Renal pelvis (tissue), 1 donor: ENCODE measurements at regions not wholly inside any gene's neighbourhood (a gene's known extent, or its start where the extent isn't known, plus 50 kb on each side); places are given as distances from the start of the nearest gene placed in this dataset.
"Not testable (repeated sequence)": the region's sequence is repeated elsewhere in the genome, so short reads cannot be mapped to it uniquely, and the experiment has no call there.

ENCODE experiments used
- DNase-seq: peaks from one replicate; pipeline ENCODE4 v3.0.0-alpha.2; 2013

- DNase-seq: no peak
Observed at GRCh38 chr2:7674606-7675005, 757.4 kb downstream of the RNF144A start.

GRCh38 chr2:7676714-7677113, 759.5 kb downstream of the RNF144A start:
- DNase-seq: no peak

DNA sequence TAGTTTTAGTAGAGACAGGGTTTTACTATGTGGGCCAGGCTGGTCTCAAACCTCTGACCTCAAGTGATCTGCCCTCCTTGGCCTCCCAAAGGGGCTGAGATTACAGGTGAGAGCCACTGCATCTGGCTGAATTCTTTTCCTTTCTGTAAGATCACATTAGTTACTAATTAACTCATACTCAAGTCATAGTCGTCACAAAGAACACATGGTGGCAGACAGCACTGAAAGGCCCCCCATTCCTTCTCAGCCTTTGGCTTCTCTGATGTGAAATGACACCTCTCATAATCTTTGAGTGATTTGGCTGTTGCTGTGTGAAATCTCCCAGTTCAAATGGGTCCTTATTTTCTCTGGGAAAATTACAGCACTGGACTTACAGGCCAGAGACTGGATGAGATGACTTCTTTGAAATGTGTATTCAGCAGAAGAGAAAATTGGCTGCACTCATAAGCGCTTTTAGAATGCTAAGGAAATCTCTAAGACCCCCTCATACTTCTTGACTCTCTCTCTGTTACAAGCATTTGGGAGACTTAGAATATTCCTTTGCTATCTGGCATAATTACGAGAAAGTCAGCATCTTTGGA, 764.8 kb downstream of the RNF144A start:
- DNase-seq: no peak

DNA sequence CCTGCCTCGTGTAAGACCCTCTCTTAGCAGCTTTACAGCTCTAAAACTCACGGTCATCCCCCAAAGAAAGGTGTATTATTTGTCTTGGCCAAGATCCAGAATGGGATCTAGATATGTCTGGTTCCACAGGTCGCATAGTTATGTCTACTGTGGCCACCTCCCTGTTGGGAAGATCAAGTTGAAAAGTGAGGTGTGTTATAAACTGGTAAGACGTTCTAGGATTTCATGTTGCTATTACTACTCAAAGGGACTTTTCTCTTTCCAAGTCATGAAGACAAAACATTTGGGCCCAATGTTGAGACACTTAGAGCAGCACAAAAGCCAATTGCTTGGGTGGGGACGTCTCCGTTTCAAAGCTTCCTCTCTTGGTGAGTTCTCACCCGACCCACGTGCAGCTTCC, 766.0 kb downstream of the RNF144A start:
- DNase-seq: no peak

GRCh38 chr2:7683708-7684107, 766.5 kb downstream of the RNF144A start:
- DNase-seq: no peak

- DNase-seq: no peak
Observed at GRCh38 chr2:7685342-7686015, 768.3 kb downstream of the RNF144A start.

DNA sequence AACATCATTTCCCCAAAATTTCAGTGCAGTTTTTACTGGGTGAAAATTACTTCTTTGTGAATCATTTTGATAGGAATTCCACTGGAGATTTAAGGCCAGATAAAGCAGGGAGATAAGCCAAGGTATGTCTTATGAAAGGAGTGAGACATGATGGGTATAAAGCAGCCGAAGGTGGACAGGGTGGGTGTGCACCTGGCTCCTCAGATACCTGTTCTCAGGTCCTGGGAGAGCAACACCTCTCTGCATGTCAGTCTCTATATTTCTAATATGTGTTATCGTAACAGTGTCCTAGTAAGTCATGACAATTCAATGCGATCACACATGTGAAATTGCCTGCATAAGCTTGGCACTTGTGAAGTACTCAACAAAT, 768.8 kb downstream of the RNF144A start:
- DNase-seq: no peak

GRCh38 chr2:7691961-7692656, 774.9 kb downstream of the RNF144A start:
- no peak for DNase-seq

- no peak for DNase-seq
Observed at GRCh38 chr2:7692657-7693161, 775.5 kb downstream of the RNF144A start.

DNA sequence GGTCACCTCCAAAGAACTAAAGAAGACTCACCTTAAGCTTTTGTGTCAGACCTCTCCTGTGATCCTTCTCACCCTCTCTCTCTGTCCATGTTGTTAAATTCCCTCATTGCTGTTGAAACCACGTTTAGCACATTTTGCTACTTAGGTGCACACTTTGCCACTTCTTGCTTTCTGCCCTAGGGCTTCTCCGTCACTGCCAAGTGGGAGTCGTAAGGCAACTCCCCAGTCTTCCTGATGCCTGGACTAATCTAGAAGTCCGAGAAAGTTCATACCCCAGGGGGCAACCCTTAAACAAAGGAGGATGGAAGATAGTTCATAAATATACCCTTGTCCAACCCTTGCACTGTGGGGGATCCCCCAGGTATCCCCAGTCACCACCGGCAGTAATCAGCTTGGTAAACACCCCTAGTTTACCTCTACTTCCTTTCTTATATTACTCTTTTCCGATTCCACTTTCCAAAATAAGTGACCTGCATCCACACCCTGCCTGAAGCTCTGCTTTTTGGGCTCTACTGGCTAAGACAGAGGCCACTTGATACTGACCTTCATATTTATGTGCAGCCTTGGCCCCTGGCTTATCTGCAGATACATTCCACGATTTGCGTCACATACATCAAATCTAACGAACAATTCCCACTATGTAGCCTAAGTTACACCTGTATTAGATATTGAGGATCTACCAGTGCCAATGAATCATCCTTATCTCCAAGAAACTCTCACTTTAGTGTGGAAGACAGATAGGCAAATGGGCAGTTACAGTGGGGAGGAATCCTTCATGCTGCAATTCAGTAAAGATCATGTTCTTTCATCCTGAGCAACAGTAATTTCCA, 776.2 kb downstream of the RNF144A start:
- no peak for DNase-seq

- no peak for DNase-seq
Observed at GRCh38 chr2:7694076-7694985, 777.1 kb downstream of the RNF144A start.

- DNase-seq: not testable (repeated sequence)
Observed at GRCh38 chr2:7696556-7696955, 779.3 kb downstream of the RNF144A start.

GRCh38 chr2:7697052-7697451, 779.8 kb downstream of the RNF144A start:
- DNase-seq: no peak

- no peak for DNase-seq
Observed at GRCh38 chr2:7701791-7702190, 784.6 kb downstream of the RNF144A start.

- no peak for DNase-seq
Observed at GRCh38 chr2:7703048-7703447, 785.8 kb downstream of the RNF144A start.

DNA sequence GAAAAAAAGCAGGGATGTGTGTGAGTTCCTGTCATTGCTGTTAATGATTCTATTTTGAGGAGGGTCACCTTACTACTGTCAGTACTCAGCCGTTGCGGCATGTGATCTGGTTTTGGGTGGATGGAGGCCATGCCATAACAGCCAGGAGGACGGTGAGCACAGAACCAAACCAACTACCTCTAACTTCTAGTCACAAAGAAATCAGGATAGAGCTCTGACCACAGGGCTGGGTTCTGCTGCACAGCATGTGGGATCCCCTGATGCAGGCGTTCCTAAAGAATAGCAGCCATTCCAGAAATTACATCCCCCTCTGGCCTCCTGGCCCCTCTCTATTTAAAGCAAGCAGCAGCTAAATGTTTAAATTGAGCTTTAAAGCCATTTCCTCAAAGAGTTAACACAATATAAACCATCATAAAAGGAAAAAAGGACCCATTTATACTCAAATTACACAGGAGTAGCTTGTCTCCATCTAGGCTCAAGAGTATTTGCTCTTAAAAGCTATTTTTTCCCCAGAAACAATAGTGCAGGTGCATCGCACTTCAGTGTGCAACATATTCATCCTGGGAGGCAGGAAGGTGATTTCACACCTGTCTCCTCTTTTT, 786.4 kb downstream of the RNF144A start:
- DNase-seq: no peak

GRCh38 chr2:7704296-7704865, 787.2 kb downstream of the RNF144A start:
- DNase-seq: no peak

GRCh38 chr2:7706791-7707190, 789.6 kb downstream of the RNF144A start:
- DNase-seq: no peak

- DNase-seq: no peak
Observed at GRCh38 chr2:7707723-7708122, 790.5 kb downstream of the RNF144A start.

DNA sequence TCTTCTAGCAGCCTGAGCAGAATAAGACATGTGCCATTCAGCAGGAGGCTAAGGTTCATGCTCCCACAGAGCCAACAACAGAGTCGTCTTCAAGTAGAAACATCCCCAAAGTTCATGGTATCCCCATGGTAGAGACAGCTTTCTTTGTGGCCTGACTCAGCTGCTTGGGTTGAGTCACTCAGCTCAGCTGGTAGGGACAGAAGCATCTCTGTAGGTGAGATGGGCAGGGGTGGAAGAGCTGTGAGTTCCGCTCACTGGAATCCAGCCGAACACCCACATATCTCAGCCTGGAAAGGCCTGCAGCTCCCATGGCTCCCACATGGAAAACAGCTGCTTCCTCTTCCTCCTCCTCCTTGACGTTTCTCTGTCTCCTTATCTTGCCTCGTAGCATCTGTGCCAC, 792.7 kb downstream of the RNF144A start:
- no peak for DNase-seq
